ENCODE measurements at regions not wholly inside any gene's neighbourhood (a gene's known extent, or its start where the extent isn't known, plus 50 kb on each side); places are given as distances from the start of the nearest gene placed in this dataset.

DNA sequence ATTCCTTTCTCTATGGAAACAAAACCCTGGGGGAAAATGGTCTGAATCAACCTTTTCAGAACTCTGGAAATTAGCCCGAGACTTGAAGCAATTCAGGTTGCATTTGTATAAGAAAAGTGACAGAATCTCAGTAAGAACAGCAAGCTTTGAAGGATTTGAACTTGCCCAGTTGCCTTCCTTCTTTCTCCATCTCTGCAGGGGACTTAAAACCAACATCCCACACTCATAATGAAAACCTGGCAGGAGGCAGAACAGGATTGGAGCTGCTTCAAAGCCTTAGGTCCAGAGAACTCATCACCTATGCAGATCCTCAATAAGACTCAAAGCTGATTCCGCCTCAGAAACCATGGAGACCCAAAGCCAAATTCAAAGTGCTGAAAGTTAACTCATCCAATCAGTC, 790.5 kb upstream of the ID2 start:
- TF ChIP-seq, protein P1, sequence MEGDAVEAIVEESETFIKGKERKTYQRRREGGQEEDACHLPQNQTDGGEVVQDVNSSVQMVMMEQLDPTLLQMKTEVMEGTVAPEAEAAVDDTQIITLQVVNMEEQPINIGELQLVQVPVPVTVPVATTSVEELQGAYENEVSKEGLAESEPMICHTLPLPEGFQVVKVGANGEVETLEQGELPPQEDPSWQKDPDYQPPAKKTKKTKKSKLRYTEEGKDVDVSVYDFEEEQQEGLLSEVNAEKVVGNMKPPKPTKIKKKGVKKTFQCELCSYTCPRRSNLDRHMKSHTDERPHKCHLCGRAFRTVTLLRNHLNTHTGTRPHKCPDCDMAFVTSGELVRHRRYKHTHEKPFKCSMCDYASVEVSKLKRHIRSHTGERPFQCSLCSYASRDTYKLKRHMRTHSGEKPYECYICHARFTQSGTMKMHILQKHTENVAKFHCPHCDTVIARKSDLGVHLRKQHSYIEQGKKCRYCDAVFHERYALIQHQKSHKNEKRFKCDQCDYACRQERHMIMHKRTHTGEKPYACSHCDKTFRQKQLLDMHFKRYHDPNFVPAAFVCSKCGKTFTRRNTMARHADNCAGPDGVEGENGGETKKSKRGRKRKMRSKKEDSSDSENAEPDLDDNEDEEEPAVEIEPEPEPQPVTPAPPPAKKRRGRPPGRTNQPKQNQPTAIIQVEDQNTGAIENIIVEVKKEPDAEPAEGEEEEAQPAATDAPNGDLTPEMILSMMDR (IDR thresholded peaks at IDR 0.05; ENCODE audit: poor library complexity, severe bottlenecking), result no peak
- TF ChIP-seq EP300 (conservative IDR thresholded peaks at IDR 0.05; ENCODE audit: poor library complexity, severe bottlenecking), result no peak

Measured in neural cell (in vitro differentiated cells).